Calu3 (cell line): ENCODE measurements at regions not wholly inside any gene's neighbourhood (a gene's known extent, or its start where the extent isn't known, plus 50 kb on each side); places are given as distances from the start of the nearest gene placed in this dataset.
"Not testable (repeated sequence)": the region's sequence is repeated elsewhere in the genome, so short reads cannot be mapped to it uniquely, and the experiment has no call there.

Experiments
- BruUV-seq: library from RNA; stranded (reverse); fragments of 400-500 nt; replicated peaks from 2 replicates; lab custom pipeline; 2021; lab: Mats Ljungman, UMichigan
- CTCF ChIA-PET: fragments of 300-600 bp; sonication (Branson Sonifier 250); formaldehyde crosslinking; loops from one replicate; lab custom pipeline; 2022; ENCODE audit warnings: antibody characterized with exemption; lab: Charles Lee
- DNase-seq: peaks from one replicate; pipeline ENCODE4 v3.0.0; 2022
- H3K27ac Mint-ChIP-seq: one replicate; pipeline ENCODE4 v1.8.0; 2022; ENCODE audit warnings: mixed read lengths; ENCODE audit not compliant: unreplicated experiment
- H3K27me3 Mint-ChIP-seq: one replicate; pipeline ENCODE4 v1.8.0; 2022; ENCODE audit warnings: mixed read lengths; ENCODE audit not compliant: unreplicated experiment
- H3K36me3 Mint-ChIP-seq: one replicate; pipeline ENCODE4 v1.8.0; 2022; ENCODE audit warnings: mild to moderate bottlenecking, moderate library complexity, mixed read lengths; ENCODE audit not compliant: insufficient read depth, unreplicated experiment
- H3K4me1 Mint-ChIP-seq: one replicate; pipeline ENCODE4 v1.8.0; 2022; ENCODE audit warnings: mild to moderate bottlenecking, low read depth, mixed read lengths; ENCODE audit not compliant: unreplicated experiment
- H3K4me3 Mint-ChIP-seq: one replicate; pipeline ENCODE4 v1.8.0; 2022; ENCODE audit warnings: mild to moderate bottlenecking, low read depth, moderate library complexity, mixed read lengths; ENCODE audit not compliant: unreplicated experiment
- H3K9me3 Mint-ChIP-seq: one replicate; pipeline ENCODE4 v1.8.0; 2022; ENCODE audit warnings: low read depth, mixed read lengths; ENCODE audit not compliant: unreplicated experiment
- intact Hi-C: fragments of 100-400 bp; cut with micrococcal nuclease; formaldehyde crosslinking; loops from one replicate; pipeline ENCODE4 v1.10.0; 2022; ENCODE audit not compliant: unreplicated experiment
- TF ChIP-seq, protein P1 (sequence below): fragments of 200-600 bp; IDR thresholded peaks from one replicate; pipeline ENCODE4 v1.8.0; 2022; ENCODE audit warnings: antibody characterized with exemption; ENCODE audit not compliant: unreplicated experiment

DNA sequence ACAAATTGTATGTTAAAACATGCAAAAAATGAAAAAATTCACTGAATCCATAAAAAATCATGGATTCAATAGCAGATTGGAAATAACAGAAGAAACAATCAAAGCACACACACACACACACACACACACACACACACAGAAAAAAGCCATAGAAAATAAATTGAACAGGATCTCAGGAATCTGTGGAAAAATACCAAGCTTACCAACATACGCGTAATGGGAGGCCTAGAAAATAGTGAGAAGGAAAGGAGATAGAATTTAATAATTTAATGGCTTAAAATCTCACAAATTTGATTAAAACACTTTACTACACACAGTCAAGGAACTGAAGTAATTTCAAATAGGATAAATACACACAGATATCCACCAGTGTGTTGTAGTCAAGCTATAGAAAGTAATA is 1671.5 kb upstream of the PIK3C3 start:
- intact Hi-C loops = no loop called here
- Mint-ChIP-seq H3K27ac (no peak overlapping the region), H3K4me1 (no peaks in the 10 kb centered on the region), H3K9me3 (peaks cover 10% of the 10 kb centered on the region), H3K4me3 (no peak overlapping the region), H3K27me3 (no peaks in the 10 kb centered on the region), H3K36me3 (no peaks in the 10 kb centered on the region)
- TF ChIP-seq, protein P1, sequence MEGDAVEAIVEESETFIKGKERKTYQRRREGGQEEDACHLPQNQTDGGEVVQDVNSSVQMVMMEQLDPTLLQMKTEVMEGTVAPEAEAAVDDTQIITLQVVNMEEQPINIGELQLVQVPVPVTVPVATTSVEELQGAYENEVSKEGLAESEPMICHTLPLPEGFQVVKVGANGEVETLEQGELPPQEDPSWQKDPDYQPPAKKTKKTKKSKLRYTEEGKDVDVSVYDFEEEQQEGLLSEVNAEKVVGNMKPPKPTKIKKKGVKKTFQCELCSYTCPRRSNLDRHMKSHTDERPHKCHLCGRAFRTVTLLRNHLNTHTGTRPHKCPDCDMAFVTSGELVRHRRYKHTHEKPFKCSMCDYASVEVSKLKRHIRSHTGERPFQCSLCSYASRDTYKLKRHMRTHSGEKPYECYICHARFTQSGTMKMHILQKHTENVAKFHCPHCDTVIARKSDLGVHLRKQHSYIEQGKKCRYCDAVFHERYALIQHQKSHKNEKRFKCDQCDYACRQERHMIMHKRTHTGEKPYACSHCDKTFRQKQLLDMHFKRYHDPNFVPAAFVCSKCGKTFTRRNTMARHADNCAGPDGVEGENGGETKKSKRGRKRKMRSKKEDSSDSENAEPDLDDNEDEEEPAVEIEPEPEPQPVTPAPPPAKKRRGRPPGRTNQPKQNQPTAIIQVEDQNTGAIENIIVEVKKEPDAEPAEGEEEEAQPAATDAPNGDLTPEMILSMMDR = no peak
- DNase-seq = no peak
- CTCF ChIA-PET = interaction anchor here (0.7 kb wide), 1 partner anchor 134 kb away, joined by 6 read pairs; no protein-coding TSS in a partner anchor
- BruUV-seq = no TSS peak

GRCh38 chr18:40281356-40281755 is 1673.7 kb upstream of the PIK3C3 start:
- H3K27me3 Mint-ChIP-seq, H3K4me3 Mint-ChIP-seq, H3K4me1 Mint-ChIP-seq, H3K36me3 Mint-ChIP-seq, DNase-seq, BruUV-seq, CTCF ChIA-PET, H3K27ac Mint-ChIP-seq, intact Hi-C loops: not testable (repeated sequence)
- H3K9me3 Mint-ChIP-seq = peaks cover 14% of the 10 kb centered on the region

GRCh38 chr18:40274618-40275196 is 1680.3 kb upstream of the PIK3C3 start:
- TF ChIP-seq, protein P1 = no peak
- H3K36me3 Mint-ChIP-seq = no peaks in the 10 kb centered on the region
- intact Hi-C loops = no loop called here
- CTCF ChIA-PET = no interaction called here
- no TSS peak for BruUV-seq
- no peak overlapping the region for H3K4me3 Mint-ChIP-seq
- H3K27me3 Mint-ChIP-seq = no peaks in the 10 kb centered on the region
- peaks cover 4% of the 10 kb centered on the region for H3K9me3 Mint-ChIP-seq
- DNase-seq = no peak
- H3K27ac Mint-ChIP-seq = no peak overlapping the region
- H3K4me1 Mint-ChIP-seq = no peaks in the 10 kb centered on the region

DNA sequence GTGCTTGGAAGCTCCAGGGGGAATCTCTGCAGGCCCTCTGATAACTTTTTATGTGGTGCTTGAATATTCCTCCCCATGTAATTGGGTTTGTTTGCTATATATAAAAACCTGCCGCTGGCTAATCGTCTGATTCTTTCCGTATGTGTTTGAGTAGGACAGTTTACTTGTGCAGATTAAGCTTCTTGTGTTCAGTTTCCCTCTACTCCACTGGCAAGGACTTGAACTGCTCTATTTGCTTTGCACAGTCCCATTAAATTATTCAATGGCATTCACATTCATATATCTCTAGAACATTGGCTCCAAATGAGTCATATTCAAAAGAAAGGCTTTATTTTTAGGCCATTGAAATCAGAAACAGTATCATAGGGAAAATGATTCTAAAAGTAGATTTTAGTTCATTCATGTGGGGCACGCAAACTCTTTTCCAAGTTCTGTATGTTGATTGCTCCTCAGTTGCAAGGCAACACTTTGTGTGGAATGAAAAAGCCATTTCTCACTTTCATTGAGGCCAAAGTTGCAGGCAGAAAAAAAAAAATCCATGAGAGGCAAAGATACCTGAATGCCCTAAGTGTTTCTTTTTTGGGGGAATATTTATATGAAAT is 1682.3 kb upstream of the PIK3C3 start:
- TF ChIP-seq, protein P1 = no peak
- Mint-ChIP-seq H3K4me1 (no peaks in the 10 kb centered on the region), H3K4me3 (no peak overlapping the region), H3K27me3 (no peaks in the 10 kb centered on the region), H3K9me3 (peaks cover 2% of the 10 kb centered on the region), H3K36me3 (no peaks in the 10 kb centered on the region), H3K27ac (no peak overlapping the region)
- no peak for DNase-seq
- no TSS peak for BruUV-seq
- intact Hi-C loops = no loop called here
- CTCF ChIA-PET = no interaction called here
